SW480 (cell line): ENCODE measurements at regions not wholly inside any gene's neighbourhood (a gene's known extent, or its start where the extent isn't known, plus 50 kb on each side); places are given as distances from the start of the nearest gene placed in this dataset.
A peak's percentile ranks its signal among the peaks of the same experiment; 100 is the strongest.
"Not testable (repeated sequence)": the region's sequence is repeated elsewhere in the genome, so short reads cannot be mapped to it uniquely, and the experiment has no call there.

Experiments
- DNase-seq: peaks from one replicate; pipeline ENCODE4 v3.0.0-alpha.2; 2016; ENCODE audit warnings: low spot score

DNA sequence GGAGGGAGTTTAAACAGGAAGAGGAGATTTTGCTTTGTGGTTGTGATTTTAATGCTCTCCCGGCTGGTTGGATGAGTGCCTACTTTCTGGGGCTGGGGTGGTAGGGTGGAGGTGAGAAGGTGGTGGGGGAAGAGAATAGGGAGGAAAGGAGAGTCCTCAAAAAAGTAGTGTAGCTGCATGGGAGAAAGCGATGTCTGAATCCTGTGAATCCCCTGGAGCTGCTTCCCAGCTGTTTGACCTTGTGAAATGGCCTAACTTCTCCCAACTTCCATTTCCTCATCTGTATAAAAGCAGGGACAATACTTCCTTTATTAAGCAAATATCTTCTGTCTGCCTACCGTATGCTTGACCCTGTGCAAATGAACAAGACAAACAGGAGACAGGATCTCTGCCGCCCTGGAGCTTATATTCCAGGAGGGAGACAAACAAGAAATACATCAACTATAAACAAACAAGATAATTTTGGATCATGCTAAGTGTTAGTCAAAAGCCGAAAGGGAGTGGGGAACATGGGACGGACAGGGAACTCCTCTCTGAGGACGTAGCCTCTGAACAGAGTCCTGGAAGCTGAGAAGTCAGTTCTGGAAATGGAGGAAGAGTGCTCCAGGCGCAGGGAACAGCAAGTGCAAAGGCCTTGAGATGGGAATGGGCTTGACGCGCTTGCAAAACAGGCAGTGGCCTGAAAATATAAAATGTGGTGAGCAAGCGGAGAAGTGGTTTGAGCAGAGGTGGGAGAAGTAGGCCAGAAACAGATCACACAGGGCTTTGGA lies 103.5 kb downstream of the SPRY4 start:
- no peak for DNase-seq

DNA sequence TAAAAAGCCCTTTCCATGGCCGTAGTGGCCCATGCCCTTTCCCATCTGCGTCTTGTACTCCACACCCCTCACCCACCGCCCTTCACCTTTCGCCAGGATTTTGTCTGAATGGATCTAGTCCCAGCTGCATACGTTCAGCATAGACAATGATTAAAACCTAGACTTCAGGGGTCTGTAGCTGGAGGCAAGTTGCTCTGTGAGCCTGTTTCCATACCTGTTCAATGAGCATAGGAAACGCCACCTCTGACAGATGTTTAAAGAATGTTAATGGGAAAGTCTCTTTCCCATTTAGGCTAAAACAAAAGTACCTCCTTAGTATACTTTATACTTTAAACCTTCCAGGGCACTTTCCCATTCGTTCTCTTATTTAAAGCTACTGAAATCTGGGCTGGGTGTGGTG lies 105.7 kb downstream of the SPRY4 start:
- DNase-seq, result no peak

DNA sequence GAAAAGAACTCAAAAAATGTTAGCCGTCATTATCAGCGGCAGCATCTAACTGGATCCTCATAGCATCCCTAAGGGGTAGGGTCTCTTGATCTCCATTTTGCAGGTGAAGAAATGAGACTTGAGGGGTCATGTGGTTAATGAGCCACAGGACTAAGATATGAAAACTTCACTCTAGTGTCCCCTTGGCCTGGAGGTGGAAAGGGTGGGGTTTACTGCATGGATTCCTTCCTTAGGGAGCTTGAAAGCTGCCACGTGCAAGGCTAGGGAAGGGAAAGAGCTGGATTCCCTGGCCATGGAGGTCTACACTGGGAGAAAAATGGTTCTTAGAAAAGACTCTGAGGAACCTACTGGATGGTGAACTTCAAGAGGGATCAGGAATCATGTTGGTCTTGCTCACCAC lies 107.9 kb downstream of the SPRY4 start:
- no peak for DNase-seq

DNA sequence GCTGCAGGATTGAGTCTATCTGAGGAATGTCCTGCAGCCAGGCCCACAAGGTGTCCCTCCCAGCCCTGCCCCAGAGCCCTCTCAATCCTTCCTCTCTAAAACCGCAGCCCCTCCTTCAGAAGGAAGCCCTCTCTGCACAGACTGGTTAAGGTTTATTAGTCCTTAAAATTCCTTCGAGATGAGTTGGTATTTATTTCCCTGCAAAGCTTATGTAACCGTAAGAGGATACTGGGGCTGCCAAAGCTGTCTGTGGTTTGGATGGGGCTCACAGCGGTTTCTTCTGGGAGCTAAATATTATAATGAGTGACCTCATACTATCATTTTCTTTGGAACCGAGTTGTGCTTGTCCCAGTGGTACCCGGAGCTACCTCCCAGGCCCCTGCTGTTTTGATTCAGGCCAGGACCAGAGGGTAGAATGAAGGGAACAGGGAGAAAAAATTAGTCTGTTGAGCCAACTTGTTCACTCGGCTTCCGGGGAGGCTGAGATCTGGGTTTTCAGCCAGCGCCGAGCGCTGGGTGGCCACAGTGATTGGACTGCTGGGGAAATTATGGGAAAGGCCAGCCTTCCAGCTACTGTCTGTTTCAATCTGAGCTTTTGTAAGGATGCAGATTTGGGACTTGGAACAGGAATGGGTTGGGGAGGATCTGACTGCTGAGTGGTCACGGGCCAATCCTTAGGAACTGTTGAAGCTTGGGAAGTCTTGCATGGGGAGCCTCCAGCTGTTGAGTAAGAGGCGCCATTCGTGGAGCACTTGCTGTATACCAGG lies 107.5 kb downstream of the NDFIP1 start:
- DNase-seq, result peak; percentile 99

DNA sequence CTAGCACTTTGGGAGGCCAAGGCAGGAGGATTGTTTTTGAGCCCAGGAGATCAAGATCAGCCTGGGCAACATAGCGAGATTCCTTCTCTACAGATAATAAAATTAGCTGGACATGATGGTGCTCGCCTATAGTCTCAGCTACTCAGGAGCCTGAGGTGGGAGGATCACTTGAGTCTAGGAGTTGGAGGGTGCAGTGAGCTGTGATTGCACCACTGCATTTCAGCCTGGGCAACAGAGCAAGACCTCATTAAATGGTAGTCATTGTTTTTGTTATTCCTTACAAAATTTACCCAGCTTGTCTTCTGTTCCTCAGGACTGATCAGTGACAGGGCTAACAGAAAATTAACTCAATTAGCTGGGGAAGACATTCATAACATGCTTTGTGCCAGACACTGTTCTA lies 104.5 kb downstream of the NDFIP1 start:
- DNase-seq, result no peak

DNA sequence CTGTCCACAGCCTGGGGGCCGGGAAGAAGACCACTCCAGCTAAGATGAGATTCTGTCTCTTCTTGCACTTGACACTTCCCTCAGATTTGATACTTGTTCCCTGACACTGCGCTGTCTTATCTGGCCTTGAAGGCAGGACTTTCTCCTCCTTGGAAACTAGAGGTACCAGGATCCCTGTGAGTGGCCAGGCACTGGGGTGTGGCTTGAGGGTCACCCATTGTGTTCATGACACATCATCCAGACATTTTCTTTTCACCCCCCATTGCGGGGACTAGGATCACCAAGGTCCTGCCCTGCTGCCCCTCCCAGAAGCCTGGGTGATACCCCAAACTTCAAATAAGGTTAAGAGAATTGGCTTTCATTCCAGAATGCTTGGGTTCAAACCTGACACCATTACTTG lies 103.3 kb downstream of the NDFIP1 start:
- peak; percentile 32 for DNase-seq

DNA sequence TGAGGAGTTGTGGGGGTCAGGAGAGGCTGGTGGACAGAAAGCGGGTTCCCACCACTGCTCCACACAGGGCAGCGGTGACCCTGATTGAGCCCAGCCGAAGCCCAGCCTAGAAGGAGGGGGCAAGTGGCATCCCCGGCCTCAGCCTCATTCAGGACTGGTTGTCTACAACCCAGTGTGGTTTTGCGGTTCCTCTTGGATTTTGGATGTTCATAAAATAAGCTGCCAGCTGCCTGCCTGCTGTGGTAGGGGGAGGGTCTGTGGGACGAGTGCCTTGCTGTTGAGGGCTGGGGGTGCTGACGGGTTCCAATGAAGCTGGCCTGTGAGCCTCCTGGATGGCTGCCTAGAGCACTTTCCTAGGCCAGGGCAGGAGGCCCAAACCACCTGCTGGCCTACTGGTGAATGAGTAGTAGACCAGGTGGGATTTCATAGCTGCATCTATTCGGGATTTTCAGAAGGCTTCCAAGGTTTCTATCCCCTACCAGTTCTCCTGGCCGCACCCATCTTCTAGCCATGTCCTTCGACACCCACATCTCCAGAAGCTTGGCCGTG lies 102.4 kb downstream of the NDFIP1 start:
- DNase-seq, result no peak

DNA sequence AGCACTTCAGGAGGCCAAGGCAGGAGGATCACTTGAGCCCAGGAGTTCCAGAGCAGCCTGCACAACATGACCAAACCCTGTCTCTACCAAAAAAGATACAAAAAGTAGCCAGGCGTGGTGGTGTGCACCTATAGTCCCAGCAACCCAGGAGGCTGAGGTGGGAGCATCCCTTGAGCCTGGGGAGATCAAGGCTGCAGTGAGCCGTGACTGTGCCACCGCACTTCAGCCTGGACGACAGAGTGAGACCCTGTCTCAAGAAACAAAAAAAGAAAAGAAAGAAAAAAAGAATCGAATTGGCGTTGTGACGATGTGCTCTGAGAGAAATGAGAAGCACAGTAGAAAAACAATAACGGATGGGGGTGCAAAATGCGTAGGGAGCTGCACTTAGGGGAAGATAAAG lies 101.4 kb downstream of the NDFIP1 start:
- DNase-seq, result no peak

DNA sequence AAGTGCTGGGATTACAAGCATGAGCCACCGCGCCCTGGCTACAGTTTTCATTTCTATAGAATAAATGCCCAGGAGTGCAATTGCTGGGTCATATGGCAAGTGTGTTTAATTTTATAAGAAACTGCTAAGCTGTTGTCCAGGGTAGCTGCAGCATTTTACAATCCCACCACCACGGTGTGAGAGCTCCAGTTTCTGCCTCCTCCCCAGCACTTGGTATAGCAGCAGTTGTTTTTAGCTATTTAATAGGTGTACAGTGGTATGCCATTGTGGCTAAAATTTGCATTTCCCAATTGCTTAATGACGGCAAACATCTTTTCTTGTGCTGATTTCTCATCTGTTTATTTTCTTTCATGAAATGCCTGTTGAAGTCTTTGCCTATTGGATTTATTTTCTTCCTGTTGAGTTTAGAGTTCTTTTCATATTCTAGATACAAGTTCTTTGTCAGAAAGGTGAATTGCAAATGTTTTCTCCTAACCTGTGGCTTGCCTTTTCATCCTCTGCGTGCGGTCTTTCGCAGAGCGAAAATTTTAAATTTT lies 100.3 kb downstream of the NDFIP1 start:
- no peak for DNase-seq

DNA sequence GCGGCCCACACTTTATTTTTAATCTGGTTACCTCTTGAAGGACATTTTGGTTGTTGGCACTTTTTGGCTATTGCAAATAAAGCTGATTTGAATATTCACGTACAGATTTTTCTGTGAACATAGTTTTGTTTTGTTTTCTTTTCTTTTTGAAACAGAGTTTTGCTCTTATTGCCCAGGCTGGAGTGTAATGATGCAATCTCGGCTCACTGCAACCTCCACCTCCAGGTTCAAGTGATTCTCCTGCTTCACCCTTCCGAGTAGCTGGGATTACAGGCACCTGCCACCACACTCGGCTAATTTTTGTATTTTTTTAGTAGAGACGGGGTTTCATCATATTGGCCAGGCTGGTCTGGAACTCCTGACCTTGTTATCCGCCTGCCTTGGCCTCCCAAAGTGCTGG lies 99.7 kb downstream of the NDFIP1 start:
- DNase-seq, result not testable (repeated sequence)

DNA sequence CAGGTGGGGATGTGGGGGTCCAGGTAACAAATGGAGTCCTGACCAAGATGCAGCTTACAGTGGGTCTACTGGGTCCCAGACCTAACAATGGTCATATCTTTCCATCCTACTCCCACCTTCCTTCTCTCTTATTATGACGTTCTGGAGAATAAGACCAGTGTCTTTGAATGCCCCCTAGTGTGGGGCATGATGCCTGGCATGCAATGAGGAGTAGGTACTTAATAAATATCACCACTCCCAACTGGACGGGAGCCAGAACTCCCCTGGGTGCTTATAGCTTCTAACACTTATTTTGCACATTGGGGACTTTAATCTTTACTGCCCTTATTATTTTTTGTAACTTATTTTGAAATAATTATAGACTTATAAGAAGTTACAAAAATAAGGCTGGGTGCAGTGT lies 98.2 kb downstream of the NDFIP1 start:
- DNase-seq, result no peak

DNA sequence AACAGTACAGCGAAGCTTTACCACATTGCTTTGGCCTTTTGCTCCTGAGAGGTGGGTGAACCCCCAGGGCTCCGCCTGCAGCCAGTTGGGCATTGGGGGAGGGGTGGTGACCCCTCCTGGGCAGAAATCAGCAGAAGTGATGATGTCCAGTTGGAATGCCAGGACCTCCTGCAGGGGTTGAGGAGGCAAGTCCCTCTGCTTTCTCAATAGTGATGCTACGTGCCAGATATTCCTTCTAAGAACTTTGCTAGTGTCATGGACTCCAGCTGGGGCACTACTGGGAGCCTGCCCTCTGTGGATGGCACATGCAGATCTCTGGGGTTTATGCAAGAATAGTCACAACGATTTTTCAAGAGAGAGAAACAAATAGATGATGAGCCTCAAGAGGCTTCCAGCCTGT lies 95.6 kb downstream of the NDFIP1 start:
- no peak for DNase-seq
